ENCODE measurements at regions not wholly inside any gene's neighbourhood (a gene's known extent, or its start where the extent isn't known, plus 50 kb on each side); places are given as distances from the start of the nearest gene placed in this dataset.

DNA sequence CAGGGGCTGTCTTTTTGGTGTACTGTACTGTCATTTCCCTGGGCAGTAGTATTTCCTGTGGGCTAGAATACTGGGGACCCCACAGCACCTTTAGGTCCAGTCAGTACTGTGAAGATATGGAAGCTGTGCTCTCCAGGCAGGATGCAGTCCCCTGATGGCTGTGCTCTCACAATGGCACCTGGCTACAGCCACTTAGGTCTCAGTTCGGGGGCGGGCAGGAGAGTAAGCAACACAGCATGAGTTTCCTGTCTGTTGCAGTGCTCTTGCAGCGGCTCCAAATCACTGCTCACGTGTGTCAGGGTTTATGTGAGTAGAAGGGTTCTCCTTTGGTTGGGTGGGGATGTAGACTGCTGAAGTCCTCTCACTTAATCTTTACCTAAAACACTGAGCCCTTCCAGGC lies 810.4 kb downstream of the DACH1 start:
- TF ChIP-seq EZH2 (IDR thresholded peaks at IDR 0.05; ENCODE audit: borderline replicate concordance, low read depth, low read length, severe bottlenecking): no peak
- TF ChIP-seq, protein P1, sequence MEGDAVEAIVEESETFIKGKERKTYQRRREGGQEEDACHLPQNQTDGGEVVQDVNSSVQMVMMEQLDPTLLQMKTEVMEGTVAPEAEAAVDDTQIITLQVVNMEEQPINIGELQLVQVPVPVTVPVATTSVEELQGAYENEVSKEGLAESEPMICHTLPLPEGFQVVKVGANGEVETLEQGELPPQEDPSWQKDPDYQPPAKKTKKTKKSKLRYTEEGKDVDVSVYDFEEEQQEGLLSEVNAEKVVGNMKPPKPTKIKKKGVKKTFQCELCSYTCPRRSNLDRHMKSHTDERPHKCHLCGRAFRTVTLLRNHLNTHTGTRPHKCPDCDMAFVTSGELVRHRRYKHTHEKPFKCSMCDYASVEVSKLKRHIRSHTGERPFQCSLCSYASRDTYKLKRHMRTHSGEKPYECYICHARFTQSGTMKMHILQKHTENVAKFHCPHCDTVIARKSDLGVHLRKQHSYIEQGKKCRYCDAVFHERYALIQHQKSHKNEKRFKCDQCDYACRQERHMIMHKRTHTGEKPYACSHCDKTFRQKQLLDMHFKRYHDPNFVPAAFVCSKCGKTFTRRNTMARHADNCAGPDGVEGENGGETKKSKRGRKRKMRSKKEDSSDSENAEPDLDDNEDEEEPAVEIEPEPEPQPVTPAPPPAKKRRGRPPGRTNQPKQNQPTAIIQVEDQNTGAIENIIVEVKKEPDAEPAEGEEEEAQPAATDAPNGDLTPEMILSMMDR (IDR thresholded peaks at IDR 0.05; ENCODE audit: extremely low read depth in 1 of 2, insufficient read depth in 1 of 2, low read depth in 1 of 2, low read length in 2 of 2): no peak
- TF ChIP-seq POLR2A (IDR thresholded peaks at IDR 0.05; ENCODE audit: low read depth, low read length): no peak
- TF ChIP-seq, protein P2, sequence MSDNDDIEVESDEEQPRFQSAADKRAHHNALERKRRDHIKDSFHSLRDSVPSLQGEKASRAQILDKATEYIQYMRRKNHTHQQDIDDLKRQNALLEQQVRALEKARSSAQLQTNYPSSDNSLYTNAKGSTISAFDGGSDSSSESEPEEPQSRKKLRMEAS (IDR thresholded peaks at IDR 0.05; ENCODE audit: insufficient read depth, insufficient read length): no peak
- no peak for TF ChIP-seq POLR2AphosphoS5 (IDR thresholded peaks at IDR 0.05; ENCODE audit: insufficient read depth, low read depth, low read length)
- TF ChIP-seq MYC (IDR thresholded peaks at IDR 0.05; ENCODE audit: low read depth, low read length): no peak
- TF ChIP-seq GATA2 (IDR thresholded peaks at IDR 0.05; ENCODE audit: insufficient read depth, insufficient read length, low read depth, low read length): no peak
- no peak for TF ChIP-seq JUN (IDR thresholded peaks at IDR 0.05; ENCODE audit: borderline replicate concordance, insufficient read depth, insufficient read length, low read depth)
- TF ChIP-seq FOS (IDR thresholded peaks at IDR 0.05; ENCODE audit: borderline replicate concordance, insufficient read depth, low read length): no peak
